ENCODE measurements at regions not wholly inside any gene's neighbourhood (a gene's known extent, or its start where the extent isn't known, plus 50 kb on each side); places are given as distances from the start of the nearest gene placed in this dataset.

GRCh38 chr2:200747668-200748618 is 63.8 kb upstream of the BZW1 start (continued):
- TF ChIP-seq ARNTL (CRISPR knock-in tag; IDR thresholded peaks at IDR 0.05) (0 out of 2 replicates have a peak, but pooled peaks have one; percentile 14), YY1 (IDR thresholded peaks at IDR 0.05; ENCODE audit: insufficient read depth, insufficient replicate concordance, low read depth, low read length) (no peak), HNF1B (CRISPR knock-in tag; IDR thresholded peaks at IDR 0.05) (peak; percentile 92), NR2F2 (IDR thresholded peaks at IDR 0.05; ENCODE audit: borderline replicate concordance, low read depth) (peak; percentile 98), MLLT10 (CRISPR knock-in tag; IDR thresholded peaks at IDR 0.05) (no peak), BCL6 (CRISPR knock-in tag; IDR thresholded peaks at IDR 0.05) (peak; percentile 81), HMGXB4 (CRISPR knock-in tag; IDR thresholded peaks at IDR 0.05; ENCODE audit: borderline replicate concordance in 1 of 2, low read depth in 1 of 2) (no peak), SMC3 (IDR thresholded peaks at IDR 0.05; ENCODE audit: low read length) (peak; percentile 23; the same call in 1 of the 2 replicates), ZNF430 (CRISPR knock-in tag; IDR thresholded peaks at IDR 0.05) (no peak), ISX (CRISPR knock-in tag; conservative IDR thresholded peaks at IDR 0.05) (0 out of 2 replicates have a peak, but pooled peaks have one; percentile 36), IKZF5 (CRISPR knock-in tag; IDR thresholded peaks at IDR 0.05) (peak; percentile 38; the same call in 1 of the 2 replicates), FOXA1 (IDR thresholded peaks at IDR 0.05) (peak; percentile 33; the same call in 1 of the 2 replicates), FOXA1 (CRISPR knock-in tag; IDR thresholded peaks at IDR 0.05) (peak; percentile 88), PHB2 (IDR thresholded peaks at IDR 0.05; ENCODE audit: partially characterized antibody) (no peak), MZF1 (CRISPR knock-in tag; IDR thresholded peaks at IDR 0.05; ENCODE audit: borderline replicate concordance) (no peak), ZNF335 (CRISPR knock-in tag; IDR thresholded peaks at IDR 0.05) (no peak), ZNF777 (CRISPR knock-in tag; IDR thresholded peaks at IDR 0.05) (0 out of 2 replicates have a peak, but pooled peaks have one; percentile 44), ZBTB33 (CRISPR knock-in tag; IDR thresholded peaks at IDR 0.05) (peak; percentile 5; the same call in 1 of the 2 replicates), POGK (CRISPR knock-in tag; conservative IDR thresholded peaks at IDR 0.05) (0 out of 2 replicates have a peak, but pooled peaks have one; percentile 43), ZNF556 (CRISPR knock-in tag; IDR thresholded peaks at IDR 0.05; ENCODE audit: borderline replicate concordance) (peak; percentile 64; the same call in 1 of the 2 replicates), ZKSCAN1 (IDR thresholded peaks at IDR 0.05; ENCODE audit: low read length) (no peak)

Data from HepG2 (cell line).